COR-L47 (cell line): ENCODE measurements at regions not wholly inside any gene's neighbourhood (a gene's known extent, or its start where the extent isn't known, plus 50 kb on each side); places are given as distances from the start of the nearest gene placed in this dataset.

Experiments used
- DNase-seq: peaks from one replicate; lab custom pipeline; 2025; lab: John Stamatoyannopoulos, UW

DNA sequence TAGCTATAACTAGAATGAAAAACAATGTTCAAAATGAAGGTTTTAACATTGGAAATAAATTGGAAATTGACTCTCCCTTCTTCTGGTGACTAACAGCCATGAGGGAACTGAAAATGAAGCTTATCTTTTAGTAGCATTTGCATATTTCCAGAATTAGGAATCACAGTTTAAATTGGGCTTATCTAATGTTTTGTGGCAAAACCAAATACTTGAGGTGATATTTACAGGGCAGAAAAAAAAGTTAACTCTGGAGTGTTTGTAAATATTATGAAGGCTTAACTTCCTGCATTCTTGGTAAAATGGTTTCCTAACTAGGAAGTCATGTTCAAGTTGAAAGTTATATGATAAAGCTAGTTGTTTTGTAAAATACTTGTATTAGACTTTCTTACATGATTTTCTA lies 96.4 kb upstream of the SOX9 start:
- DNase-seq = no peak

GRCh38 chr17:72025113-72025512 lies 95.7 kb upstream of the SOX9 start:
- no peak for DNase-seq

DNA sequence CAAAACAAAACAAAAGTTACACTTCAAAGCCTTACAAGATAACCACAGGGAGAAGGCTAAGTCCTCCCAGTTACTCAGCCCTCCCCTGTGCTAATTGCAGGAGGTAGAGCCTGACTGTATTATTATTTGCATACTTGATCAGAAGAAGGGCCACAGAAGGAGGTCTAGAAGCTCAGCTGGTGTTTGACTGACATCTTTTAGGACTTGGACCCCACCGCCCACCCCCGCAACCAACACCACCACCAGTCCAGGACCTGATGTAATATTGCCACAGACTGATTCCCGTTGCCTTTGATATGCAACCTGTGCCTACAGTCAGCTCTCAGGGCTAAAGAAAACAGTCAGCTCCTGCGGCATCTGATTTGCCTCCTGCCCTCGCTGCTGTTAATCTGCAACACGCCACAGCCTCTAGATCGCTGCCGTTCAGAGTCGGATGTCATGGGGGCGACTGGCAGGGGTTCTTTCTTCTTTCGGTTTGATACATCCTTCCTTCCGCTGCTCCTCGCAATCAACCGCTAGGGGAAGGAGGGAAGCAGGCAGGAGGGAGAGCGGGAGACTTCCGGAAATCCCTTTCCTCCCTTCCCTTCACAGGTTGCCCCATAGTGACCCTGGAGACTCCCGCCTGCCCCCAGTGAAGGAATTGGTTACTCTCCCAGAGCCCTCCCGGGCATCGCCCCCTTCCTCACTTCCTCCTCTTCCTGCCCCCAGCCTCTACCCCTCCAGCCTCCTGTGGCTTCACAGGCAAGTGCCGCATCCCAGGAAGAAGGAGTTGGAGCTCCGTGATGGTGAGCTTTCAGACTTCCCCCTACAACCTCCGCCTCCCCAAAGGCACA lies 90.5 kb upstream of the SOX9 start:
- peak; percentile 47 for DNase-seq

DNA sequence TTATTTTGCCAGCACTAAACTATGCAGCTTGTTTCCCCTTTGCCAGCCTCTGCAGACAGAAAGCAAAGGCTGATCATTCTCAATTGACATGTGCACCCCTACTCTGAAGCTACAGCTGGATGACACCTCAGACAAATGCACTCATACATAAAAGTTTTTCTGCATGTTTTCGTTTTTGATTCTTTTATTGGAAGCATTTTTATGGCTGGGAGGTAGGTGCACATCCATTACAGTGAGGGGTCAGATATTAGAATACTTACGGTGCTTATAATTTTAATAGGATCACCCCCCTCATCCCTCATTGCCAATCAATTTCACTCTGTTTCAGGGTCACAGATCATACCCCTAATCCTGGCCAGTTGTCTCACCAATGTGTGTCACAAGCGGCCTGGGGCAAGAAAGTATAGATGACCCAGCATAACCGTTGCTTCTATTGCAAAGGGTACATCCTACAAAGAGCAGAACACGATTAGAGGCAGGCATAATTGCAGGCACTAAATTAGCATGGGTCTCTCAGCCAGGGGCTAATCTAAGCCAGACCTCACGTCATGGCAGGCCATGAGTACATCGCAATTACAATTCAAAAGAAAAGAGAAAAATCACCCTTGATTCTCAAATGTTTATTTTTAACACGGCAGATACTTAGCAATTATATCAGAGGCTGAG lies 89.5 kb upstream of the SOX9 start:
- DNase-seq = peak; percentile 25

GRCh38 chr17:72033334-72033733 lies 87.5 kb upstream of the SOX9 start:
- no peak for DNase-seq

DNA sequence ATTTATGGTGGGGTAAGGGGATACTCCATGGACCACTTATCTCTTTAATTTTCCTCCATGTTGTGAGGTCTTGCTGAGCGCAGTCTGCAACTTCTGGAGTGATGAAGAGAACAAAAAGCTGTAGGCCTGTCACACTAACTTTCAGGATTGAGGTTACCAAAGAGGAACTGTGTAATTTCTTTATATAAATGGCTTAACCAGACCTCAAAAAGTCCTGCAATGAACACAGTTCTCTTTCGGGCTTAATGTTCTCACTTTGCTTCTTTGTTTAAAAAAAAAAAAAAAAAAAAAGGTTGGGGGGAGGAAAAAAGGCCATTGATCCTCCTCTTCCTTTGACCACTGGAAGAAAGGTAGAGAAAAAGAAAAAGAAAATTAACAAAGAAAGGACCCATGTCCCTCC lies 86.8 kb upstream of the SOX9 start:
- no peak for DNase-seq

GRCh38 chr17:72038427-72038826 lies 82.4 kb upstream of the SOX9 start:
- DNase-seq = no peak

DNA sequence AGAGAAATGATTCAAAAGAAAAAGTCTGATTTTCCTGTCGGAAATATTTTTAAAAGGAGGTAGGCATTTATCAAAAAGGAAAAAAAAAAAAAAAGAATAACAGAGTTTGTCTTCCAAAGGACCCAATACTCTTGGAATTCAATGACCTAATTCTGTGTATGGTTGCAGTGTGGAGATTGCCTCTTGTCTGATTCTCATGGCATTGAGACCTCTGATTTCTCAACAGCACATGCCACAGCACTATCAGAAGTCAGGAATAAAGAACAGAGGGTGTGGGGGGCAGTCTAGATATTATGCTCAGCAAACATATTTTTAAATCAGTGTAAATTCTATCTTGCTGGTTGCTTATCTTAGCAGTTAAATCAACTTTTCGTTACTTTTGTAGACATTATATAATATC lies 81.3 kb upstream of the SOX9 start:
- no peak for DNase-seq

- no peak for DNase-seq
Observed at GRCh38 chr17:72046178-72046577, 74.6 kb upstream of the SOX9 start.

- DNase-seq = no peak
Observed at GRCh38 chr17:72046643-72047612, 73.9 kb upstream of the SOX9 start.

- DNase-seq = no peak
Observed at GRCh38 chr17:72049914-72050313, 70.9 kb upstream of the SOX9 start.

DNA sequence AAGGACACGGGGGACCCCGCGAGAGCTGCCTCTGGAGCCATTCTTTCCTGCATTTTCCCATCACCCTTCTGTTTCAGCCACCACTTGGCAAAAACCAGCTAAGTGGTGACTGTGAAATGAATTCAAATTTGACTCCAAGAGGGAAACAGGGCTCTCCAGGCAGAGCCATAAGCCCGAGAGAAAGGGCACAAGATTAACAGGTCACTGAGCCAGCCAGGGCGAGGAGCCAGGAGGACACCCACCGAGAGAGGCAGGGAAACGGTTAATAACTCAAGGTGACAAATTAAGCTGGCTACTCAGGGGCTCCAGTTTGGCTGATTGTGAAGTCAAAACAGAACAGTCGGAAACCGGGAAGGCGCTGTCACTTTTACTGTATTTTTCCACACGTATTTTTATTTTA lies 67.8 kb upstream of the SOX9 start:
- DNase-seq = no peak

- DNase-seq = no peak
Observed at GRCh38 chr17:72053449-72053848, 67.4 kb upstream of the SOX9 start.

DNA sequence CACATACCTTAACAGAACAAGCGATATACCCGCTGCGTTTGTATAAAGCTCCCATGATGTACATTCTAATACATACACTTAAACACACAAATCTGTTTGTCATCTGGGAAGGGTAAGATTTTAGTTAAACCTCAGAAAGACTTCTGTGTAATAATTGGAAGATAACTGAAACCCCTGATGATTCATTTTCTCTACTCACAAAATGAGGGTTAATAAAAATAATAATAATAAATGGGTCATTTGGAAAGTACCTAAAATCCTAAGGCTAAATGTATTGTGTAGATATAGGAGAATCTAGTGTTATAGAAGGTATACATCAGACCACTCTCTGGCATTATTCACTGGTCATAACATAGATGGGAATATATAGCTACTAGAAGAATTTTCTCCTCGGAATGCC lies 64.7 kb upstream of the SOX9 start:
- DNase-seq = no peak

DNA sequence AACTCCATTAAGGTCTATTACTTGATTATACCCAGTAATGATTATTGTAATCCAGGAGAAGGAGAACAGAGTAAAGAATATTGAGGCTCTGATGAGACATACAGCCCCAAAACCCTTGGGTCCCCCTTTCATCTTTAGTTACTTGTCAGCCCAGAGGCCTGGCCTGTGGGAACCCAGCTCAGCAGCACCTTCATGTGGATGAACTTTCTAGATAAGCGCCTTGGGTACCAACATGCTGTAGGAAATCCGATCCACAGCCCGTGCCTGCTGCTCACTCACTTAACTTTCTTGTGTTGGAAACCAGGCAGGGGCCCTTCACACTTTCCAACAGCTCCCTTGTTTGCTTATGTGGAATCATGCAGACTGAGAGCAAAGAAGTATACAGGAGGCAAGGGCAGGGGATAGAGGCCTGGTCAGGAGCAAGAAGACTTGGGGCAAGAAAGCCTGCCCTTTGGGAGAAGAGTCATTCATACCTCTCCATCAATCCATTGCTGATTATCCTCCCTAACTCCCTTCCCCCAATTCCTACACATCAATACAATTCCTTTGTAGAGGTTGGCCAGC lies 64.0 kb upstream of the SOX9 start:
- DNase-seq = no peak

- no peak for DNase-seq
Observed at GRCh38 chr17:72060084-72060483, 60.7 kb upstream of the SOX9 start.

DNA sequence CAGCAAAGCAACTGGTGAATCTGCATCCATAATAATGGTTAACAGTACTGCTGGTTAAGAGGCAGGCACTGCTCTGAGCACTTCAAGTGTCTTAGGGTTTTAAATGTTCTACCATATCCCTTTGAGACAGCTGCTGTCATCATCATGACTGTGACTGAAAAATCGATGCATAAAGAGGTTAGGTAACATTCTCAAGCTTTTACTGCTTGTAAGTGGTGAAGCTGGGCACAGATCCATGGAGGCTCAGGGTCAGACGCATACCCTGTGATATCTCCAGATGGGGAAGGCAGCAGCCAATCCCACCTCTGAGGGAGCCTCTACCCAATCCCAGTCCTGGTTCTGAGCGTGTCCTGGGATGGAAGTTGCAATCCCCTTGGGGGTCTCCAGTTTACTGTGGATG lies 57.6 kb upstream of the SOX9 start:
- DNase-seq = no peak

- DNase-seq = no peak
Observed at GRCh38 chr17:72063756-72064450, 56.9 kb upstream of the SOX9 start.

DNA sequence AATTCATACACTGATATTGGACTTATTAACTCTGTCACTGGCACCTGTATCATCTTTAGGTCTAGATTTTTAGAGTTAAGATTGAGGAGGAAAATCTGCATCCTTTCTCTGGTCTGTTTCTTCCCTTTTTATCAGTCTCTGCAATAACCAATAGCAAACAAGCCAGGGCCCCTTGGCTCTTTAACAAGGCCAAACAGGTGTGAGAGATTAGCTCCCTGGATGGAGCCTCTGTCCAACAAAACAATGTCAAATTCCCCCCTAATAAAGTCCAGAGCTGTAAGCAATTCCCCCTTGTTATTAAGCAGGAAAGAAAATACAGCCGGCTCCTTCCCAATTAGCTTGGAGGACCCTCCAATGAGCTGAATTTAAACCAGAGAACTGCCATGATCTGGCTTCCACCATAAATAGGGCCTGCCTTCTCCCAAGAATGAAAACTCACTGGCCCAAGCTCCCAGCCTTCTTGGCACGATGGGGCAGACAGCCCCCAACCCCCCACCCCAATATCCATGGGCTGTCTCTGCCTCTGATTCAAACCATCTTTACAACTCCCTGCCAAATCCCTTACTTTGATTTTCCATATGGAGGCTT lies 56.1 kb upstream of the SOX9 start:
- no peak for DNase-seq

DNA sequence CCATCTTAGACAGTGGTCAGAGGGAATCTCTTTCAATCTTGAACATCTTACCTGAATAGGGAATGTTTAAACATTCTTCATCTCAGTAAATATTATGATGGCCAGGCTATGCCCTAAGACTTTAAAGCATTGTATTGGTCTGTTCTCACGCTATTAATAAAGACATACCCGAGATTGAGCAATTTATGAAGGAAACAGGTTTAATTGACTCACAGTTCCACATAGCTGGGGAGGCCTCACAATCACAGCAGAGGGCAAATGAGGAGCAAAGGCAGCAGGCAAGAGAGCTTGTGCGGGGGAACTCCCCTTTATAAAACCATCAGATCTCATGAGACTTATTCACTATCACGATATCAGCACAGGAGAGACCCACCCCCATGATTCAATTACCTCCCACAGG lies 55.3 kb upstream of the SOX9 start:
- DNase-seq = no peak

- no peak for DNase-seq
Observed at GRCh38 chr17:72068643-72069042, 52.2 kb upstream of the SOX9 start.
